H1 (cell line): ENCODE measurements at regions not wholly inside any gene's neighbourhood (a gene's known extent, or its start where the extent isn't known, plus 50 kb on each side); places are given as distances from the start of the nearest gene placed in this dataset.

Source experiments
- CTCF ChIP-seq, 3 experiments: IDR thresholded peaks; 1 replicate in 2 of 3; 2 replicates in 1 of 3; pipeline versions ENCODE4 v1.5.1 to v1.6.1; 2011; ENCODE audit warnings: low read length in 3 of 3, mild to moderate bottlenecking in 3 of 3, inconsistent platforms in 2 of 3, low read depth in 1 of 3, moderate library complexity in 1 of 3; ENCODE audit not compliant: insufficient read depth in 1 of 3; ENCODE audit errors: control extremely low read depth in 1 of 3
- EP300 ChIP-seq, 2 experiments: IDR thresholded peaks; 1 replicate in 1 of 2; 2 replicates in 1 of 2; pipeline ENCODE4 v1.6.1; 2011 to 2012; ENCODE audit warnings: low read depth in 2 of 2, low read length in 2 of 2, mild to moderate bottlenecking in 2 of 2, borderline replicate concordance in 1 of 2, inconsistent platforms in 1 of 2, moderate library complexity in 1 of 2
- EZH2 ChIP-seq: fragments of 200-600 bp; sonication (generic); IDR thresholded peaks from 2 replicates; pipeline ENCODE4 v1.7.1; 2012; ENCODE audit warnings: low read depth, mild to moderate bottlenecking, moderate library complexity, low read length, inconsistent platforms; ENCODE audit not compliant: severe bottlenecking
- GTF2F1 ChIP-seq: IDR thresholded peaks from 2 replicates; pipeline ENCODE4 v1.6.1; 2012; ENCODE audit warnings: low read depth, low read length, improper control_type of control experiment, borderline replicate concordance
- JUN ChIP-seq: IDR thresholded peaks from 2 replicates; pipeline ENCODE4 v1.6.1; 2011; ENCODE audit warnings: low read depth, mild to moderate bottlenecking, improper control_type of control experiment, low read length
- SUZ12 ChIP-seq: fragments of 200-600 bp; sonication (generic); IDR thresholded peaks from 2 replicates; pipeline ENCODE4 v1.6.1; 2012; ENCODE audit warnings: mild to moderate bottlenecking, inconsistent platforms, low read length, moderate library complexity, mixed read lengths
- TCF12 ChIP-seq: IDR thresholded peaks from 2 replicates; pipeline ENCODE4 v1.6.1; 2011; ENCODE audit warnings: low read depth, mild to moderate bottlenecking, low read length
- YY1 ChIP-seq: IDR thresholded peaks from 2 replicates; pipeline ENCODE4 v1.6.1; 2011; ENCODE audit warnings: low read depth, mild to moderate bottlenecking, low read length
- TF ChIP-seq, protein P1 (sequence below): IDR thresholded peaks from 2 replicates; pipeline ENCODE4 v1.6.1; 2011; ENCODE audit warnings: low read depth, mild to moderate bottlenecking, low read length; ENCODE audit not compliant: insufficient read depth

DNA sequence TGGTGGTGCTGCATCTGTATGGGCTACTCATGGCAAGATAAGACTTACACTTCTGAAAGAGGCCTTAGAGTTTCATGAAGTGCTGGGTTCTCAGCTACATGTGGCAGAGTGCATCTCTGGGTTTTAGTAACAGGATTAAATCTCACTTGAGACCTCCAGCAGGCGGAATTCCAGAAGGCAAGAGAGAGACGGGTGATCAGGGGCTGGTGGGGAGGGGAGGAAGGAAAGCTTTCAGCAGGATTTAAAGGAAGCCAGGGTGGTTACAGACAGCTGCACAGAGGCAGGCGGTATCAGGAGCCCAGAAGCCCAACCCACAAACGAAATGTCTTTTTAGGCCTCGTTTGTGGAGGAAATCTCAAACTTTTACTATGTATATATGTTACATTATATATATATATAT is 56.2 kb upstream of the CD82 start:
- TF ChIP-seq CTCF (IDR thresholded peaks at IDR 0.05; ENCODE audit: control extremely low read depth in 1 of 3, insufficient read depth in 1 of 3, low read depth in 1 of 3, low read length in 3 of 3) (no peak), EZH2 (no peak), YY1 (no peak), GTF2F1 (no peak), SUZ12 (no peak), TCF12 (no peak), EP300 (IDR thresholded peaks at IDR 0.05; ENCODE audit: borderline replicate concordance in 1 of 2, low read depth in 2 of 2, low read length in 2 of 2) (no peak), JUN (no peak)
- TF ChIP-seq, protein P1, sequence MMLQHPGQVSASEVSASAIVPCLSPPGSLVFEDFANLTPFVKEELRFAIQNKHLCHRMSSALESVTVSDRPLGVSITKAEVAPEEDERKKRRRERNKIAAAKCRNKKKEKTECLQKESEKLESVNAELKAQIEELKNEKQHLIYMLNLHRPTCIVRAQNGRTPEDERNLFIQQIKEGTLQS, result no peak
